T-helper 2 cell treated with Interferon-gamma antibody and Interleukin-4, amounts not matched to agents 100 ng/mL and 5 ng/mL, for 36 hours (primary cell): ENCODE measurements at regions not wholly inside any gene's neighbourhood (a gene's known extent, or its start where the extent isn't known, plus 50 kb on each side); places are given as distances from the start of the nearest gene placed in this dataset.
"Not testable (repeated sequence)": the region's sequence is repeated elsewhere in the genome, so short reads cannot be mapped to it uniquely, and the experiment has no call there.

Experiments used
- intact Hi-C: fragments of 100-400 bp; cut with micrococcal nuclease; formaldehyde crosslinking; loops from one replicate; pipeline ENCODE4 v1.15.1; 2023

DNA sequence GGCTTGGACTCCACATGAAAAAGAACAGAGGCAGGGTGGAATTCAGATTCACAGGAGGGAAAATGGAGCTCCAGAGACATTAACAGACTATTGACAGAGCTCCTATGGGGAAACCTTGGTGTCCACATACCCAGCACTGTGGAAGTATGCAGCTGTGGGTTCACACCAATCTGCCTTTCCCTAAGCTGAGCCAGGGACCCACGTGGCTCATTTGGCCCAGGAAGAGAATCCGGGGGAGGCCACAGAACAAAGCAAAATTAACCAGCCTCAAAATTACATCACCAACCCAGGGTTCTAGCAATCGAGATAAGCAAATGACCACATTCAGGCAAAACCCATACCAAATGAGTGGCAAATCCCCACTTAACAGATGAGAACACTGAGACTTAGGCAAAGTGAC lies 105.8 kb upstream of the TWIST2 start:
- intact Hi-C loops = no loop called here

- intact Hi-C loops = no loop called here
These were observed 105.2 kb upstream of the TWIST2 start for GRCh38 chr2:238742664-238743063.

GRCh38 chr2:238743243-238744065 lies 104.4 kb upstream of the TWIST2 start:
- intact Hi-C loops = no loop called here

DNA sequence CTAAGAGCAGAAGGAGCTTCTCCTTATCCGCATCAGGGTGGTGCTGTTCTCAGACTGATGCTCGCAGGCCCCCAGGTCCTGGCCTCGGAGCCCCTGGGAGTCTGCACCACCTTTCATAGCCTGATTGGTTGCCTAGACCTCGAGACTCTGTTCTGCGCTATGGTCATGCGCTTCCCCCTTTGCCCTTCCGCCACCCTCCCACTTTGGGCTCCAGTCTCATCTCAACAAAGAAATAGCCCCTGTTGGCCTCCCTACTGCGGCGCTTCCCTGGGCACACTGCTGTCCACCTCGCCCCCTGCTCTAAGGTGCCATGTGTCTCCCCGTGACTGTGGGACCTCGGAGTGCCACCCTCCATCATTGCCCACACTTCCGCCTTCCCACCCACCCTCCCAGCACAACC lies 102.9 kb upstream of the TWIST2 start:
- intact Hi-C loops = no loop called here

GRCh38 chr2:238745997-238746396 lies 101.9 kb upstream of the TWIST2 start:
- intact Hi-C loops = no loop called here

DNA sequence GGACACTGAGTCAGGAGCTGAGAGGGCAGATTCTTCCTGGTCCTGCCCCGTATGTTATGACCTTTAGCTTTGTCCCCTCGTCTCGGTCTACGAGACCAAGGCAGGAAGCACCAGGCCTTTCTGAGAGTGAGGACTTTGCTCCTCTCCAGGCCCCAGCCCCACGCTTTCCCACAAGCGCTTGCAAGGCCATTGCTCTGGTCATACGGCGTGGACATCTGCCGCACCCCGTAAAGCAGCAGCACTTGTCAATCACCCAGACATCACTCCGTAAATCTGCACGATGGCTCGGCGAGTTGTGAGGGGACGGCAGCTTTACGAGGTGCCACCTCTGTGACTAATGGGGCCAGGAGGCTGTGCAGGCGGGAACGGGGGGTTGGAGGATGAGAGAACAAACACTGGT lies 100.8 kb upstream of the TWIST2 start:
- intact Hi-C loops = no loop called here

DNA sequence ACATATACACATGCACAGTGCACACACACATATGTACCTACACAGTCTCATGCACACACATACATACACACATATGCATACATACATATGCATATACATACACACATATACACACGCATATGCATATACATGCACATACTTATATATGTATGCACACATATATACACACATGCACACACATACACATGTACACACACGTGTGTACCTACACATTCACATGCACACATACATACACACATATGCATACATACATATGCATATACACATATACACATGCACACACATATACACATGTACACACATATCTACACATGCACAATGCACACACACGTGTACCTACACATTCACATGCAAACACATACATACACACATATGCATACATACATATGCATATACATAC lies 100.3 kb upstream of the TWIST2 start:
- intact Hi-C loops = no loop called here

DNA sequence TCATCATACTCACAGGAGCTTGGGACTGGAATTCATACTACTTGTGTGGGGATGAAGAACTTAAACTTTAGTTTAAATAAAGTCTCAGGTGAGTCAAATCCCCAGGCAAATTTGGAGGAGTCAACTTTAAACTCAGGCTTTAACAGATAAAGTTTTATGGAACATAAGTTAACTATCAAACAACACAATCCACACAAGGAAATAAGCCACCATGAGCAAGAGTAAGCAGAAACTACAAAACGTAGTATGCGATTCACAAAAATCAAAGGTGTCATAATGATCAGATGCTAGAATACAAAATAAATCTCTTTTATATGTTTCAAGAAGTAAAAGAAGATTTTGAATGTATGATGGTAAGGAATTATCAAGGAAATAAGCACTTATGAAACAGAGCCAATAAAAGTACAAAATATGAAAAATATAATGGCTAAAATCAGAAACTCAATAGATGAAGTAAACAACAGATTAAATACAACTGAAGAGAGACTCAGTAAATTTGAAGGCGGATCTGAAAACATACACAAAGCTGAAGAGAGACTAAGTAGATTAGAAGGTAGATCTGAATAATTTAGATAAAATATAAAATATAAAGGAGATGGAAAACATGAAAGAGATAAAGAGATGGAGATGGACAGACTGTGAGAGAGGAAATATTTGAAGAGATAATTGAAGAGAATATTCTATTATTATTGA lies 97.5 kb upstream of the TWIST2 start:
- intact Hi-C loops = no loop called here

- intact Hi-C loops = no loop called here
These were observed 93.6 kb upstream of the TWIST2 start for GRCh38 chr2:238754259-238754658.

DNA sequence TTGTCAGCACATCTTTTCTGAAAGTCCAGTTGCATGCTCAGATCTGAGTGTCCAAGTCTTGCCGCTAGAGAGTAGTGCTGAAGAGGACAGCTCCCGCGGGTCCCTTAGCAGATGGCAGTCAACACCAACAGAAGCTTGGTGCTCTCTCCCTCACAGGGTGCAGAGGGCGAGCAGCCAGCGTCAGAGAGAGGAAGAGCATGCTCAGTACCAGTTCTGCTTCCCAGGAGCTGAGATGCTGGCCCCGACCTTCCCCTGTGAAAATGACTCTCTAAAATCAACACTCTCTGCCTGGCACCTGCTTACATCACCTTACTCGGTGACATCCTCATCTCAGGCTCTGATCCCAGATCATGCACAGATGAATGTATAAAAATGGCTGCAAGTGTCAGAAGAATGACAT lies 86.0 kb upstream of the TWIST2 start:
- intact Hi-C loops = no loop called here

- intact Hi-C loops = no loop called here
These were observed 84.4 kb upstream of the TWIST2 start for GRCh38 chr2:238763471-238763995.

DNA sequence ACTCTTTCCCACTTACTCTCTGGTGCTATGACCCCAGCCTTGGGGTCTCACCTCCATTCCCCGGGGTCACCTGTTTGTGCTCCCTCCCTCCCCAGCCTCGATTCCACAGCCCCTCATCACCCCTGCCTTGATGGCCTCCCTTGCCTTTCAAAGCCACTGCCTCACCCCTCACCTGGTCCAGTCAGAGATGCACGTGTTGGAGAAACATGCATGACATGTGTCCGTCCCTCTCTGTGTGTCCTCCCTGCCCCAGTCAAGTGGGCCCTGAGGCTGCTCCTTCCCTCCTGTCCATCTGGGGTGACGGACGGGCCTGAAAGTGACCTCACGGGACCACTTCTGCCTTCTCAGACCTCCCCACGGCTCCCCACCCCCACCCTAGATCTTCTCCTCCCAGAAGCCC lies 82.3 kb upstream of the TWIST2 start:
- intact Hi-C loops = no loop called here

- intact Hi-C loops = no loop called here
These were observed 76.7 kb upstream of the TWIST2 start for GRCh38 chr2:238771218-238771617.

DNA sequence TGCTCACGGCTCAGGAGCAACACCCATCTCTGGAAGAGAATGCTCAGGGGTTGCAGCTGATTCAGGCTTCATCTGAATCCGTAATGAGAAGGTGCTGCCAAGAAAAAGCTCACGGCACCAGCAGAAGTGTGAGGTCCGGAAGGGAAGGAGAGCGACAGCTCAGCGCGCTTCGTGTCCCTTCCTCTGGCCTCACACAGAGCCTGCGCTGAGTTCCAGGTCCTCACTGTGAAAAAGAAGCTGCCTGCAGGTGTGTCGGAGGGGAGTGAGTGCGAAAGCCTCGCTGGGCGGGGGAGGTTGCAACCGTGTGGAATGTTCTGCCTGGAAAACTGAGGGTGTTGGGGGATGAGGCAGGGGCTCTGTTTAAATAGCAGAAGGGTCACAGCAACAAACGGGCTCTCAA lies 76.2 kb upstream of the TWIST2 start:
- intact Hi-C loops = no loop called here

DNA sequence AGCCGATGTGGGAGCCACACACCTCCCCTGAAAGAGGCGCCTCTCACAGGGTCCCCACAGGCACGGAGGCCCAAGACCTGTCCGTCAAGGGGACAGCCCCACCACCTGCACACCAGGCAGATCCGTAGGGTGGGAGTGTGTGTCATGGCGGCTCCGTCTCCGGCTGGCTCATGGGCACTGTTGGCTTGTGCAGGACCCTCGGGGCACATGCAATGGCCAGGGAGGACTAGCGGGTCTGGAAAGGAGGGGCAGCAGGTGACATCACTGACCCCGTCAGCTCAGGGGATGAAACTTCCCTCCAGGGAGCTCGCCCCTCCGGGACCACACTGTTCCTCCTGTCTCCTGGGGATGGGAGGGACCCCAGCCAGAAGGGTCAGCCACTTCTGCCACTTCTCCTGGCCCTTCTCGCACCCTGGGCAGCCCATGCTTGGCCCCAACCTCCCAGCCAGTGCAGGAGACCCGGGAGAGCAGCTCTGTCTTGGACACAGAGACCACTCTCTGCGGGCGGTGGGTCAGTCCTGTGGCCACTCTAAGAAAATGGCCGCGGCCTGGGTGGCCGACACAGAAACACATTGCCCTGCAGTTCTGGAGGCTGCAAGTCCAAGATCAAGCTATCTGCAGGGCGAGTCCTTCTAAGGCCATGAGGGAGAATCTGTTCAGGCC lies 75.1 kb upstream of the TWIST2 start:
- intact Hi-C loops = no loop called here

DNA sequence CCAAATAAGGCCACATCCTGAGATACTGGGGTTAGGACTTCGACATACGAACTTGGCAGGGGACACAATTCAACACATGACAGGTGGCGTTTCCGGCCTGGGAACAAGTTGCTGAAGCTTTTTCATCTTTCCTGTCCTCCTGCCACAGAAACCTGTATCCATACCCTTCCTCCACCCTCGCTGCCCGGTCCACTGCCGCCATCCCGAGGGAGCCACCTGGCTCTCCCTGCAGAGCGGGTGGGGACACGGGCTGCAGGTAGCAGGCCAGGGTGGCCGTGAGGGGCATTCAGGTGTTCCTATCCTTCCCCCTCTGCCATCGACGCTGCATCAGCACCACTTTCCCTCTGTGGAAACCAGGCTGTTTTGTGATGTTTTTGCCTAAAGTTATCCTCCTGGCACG lies 74.4 kb upstream of the TWIST2 start:
- intact Hi-C loops = no loop called here

DNA sequence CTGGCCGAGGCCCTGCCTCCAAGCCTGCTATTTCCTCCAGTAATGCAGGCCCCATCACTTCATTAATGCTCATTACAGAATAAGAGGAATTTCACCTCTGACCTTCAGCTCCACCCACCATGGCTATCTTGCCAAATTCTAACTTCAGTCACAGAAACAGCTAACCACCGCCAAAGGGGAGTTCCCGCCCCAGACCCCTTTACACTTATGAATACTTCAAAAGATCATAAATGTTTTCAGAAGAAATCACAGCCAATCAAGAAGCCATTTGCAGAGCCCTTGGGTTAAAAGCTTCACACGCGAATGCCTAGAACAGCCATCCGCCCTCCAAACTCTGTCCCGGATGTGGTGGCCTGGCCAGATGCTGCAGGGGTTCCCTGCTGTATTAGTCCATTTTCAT lies 73.8 kb upstream of the TWIST2 start:
- intact Hi-C loops = no loop called here

- intact Hi-C loops = no loop called here
These were observed 72.8 kb upstream of the TWIST2 start for GRCh38 chr2:238774980-238775509.

- intact Hi-C loops = no loop called here
These were observed 72.3 kb upstream of the TWIST2 start for GRCh38 chr2:238775591-238775990.

- intact Hi-C loops = no loop called here
These were observed 71.7 kb upstream of the TWIST2 start for GRCh38 chr2:238776003-238776760.

DNA sequence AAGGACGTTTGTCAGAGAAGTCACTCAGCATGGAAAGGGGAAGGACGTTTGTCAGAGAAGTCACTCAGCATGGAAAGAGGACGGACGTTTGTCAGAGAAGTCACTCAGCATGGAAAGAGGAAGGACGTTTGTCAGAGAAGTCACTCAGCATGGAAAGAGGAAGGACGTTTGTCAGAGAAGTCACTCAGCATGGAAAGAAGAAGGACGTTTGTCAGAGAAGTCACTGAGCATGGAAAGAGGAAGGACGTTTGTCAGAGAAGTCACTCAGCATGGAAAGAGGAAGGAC lies 71.2 kb upstream of the TWIST2 start:
- intact Hi-C loops = not testable (repeated sequence)
